Thyroid gland (tissue), 4 donors: ENCODE measurements at regions not wholly inside any gene's neighbourhood (a gene's known extent, or its start where the extent isn't known, plus 50 kb on each side); places are given as distances from the start of the nearest gene placed in this dataset.

Experiments used
- DNase-seq, 2 donors: peaks; one replicate each; pipeline ENCODE4 v3.0.0-alpha.2; 2019
- H3K27ac ChIP-seq, 3 donors: fragments of 200-600 bp; sonication (generic); 1 replicate in 2 of 3; 2 replicates in 1 of 3; pipeline ENCODE4 v1.5.1; 2016 to 2019; ENCODE audit warnings: mild to moderate bottlenecking in 1 of 3, moderate library complexity in 1 of 3
- H3K27me3 ChIP-seq: fragments of 200-600 bp; sonication (generic); one replicate; pipeline ENCODE4 v1.5.1; 2019
- H3K36me3 ChIP-seq, 2 donors: fragments of 200-600 bp; sonication (generic); one replicate each; pipeline ENCODE4 v1.5.1; 2016 to 2019
- H3K4me1 ChIP-seq, 2 donors: fragments of 200-600 bp; sonication (generic); one replicate each; pipeline ENCODE4 v1.5.1; 2017 to 2019
- H3K4me3 ChIP-seq, 3 donors: fragments of 200-600 bp; sonication (generic); replicated peaks in 1 of 3; 1 replicate in 2 of 3; 2 replicates in 1 of 3; pipeline ENCODE4 v1.5.1; 2016; ENCODE audit warnings: mild to moderate bottlenecking in 1 of 3
- H3K9me3 ChIP-seq: fragments of 200-600 bp; sonication (generic); one replicate; pipeline ENCODE4 v1.5.1; 2017
- CTCF ChIP-seq, 6 experiments: fragments of 200-600 bp in 3 of 6; fragments of 450-650 bp in 3 of 6; sonication (generic) in 3 of 6; IDR thresholded peaks; one replicate each; pipeline ENCODE4 v1.5.1; 2016 to 2019; ENCODE audit warnings: antibody characterized with exemption in 6 of 6, mild to moderate bottlenecking in 2 of 6, inconsistent platforms in 1 of 6, moderate library complexity in 1 of 6
- POLR2A ChIP-seq, 2 donors: fragments of 450-650 bp; IDR thresholded peaks; one replicate each; pipeline ENCODE4 v1.6.1; 2017; ENCODE audit warnings: antibody characterized with exemption in 2 of 2, mild to moderate bottlenecking in 2 of 2, moderate library complexity in 1 of 2
- WGBS, 2 donors: methylation state at CpG; one replicate each; pipeline ENCODE4 v1.1.5; 2017; 5-methylcytosine and 5-hydroxymethylcytosine counted together
- intact Hi-C: fragments of 100-400 bp; cut with DNase I; formaldehyde crosslinking; loops from one replicate; pipeline ENCODE4 v1.15.1; 2023

DNA sequence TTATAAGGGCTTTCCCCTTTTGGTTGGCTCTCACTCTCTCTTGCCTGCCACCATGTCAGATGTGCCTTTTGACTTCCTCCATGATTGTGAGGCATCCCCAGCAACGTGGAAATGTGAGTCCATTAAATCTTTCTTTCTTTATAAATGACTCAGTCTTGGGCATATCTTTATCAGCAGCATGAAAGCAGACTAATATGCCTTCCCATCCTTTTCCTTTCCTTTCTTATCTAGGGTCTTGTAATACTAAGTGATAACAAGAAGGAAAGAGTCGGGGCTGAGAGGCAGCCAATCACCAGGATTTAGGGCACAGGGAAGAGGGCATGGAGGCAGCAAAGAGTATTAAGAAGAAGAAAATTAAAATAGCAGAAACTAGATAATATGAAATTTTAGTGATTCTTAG lies 62.0 kb upstream of the JCAD start:
- Histone ChIP-seq H3K4me1 (no peaks in the 10 kb centered on the region), H3K27me3 (no peaks in the 10 kb centered on the region), H3K27ac (no peak overlapping the region), H3K4me3 (no peak overlapping the region), H3K9me3 (no peaks in the 10 kb centered on the region), H3K36me3 (no peaks in the 10 kb centered on the region)
- TF ChIP-seq CTCF (IDR thresholded peaks at IDR 0.05), result no peak
- no peak for TF ChIP-seq POLR2A (IDR thresholded peaks at IDR 0.05)
- WGBS, 2 donors, result 83 to 88% methylated on average over 2 of the region's 2 CpGs
- no peak for DNase-seq
- intact Hi-C loops, result no loop called here

DNA sequence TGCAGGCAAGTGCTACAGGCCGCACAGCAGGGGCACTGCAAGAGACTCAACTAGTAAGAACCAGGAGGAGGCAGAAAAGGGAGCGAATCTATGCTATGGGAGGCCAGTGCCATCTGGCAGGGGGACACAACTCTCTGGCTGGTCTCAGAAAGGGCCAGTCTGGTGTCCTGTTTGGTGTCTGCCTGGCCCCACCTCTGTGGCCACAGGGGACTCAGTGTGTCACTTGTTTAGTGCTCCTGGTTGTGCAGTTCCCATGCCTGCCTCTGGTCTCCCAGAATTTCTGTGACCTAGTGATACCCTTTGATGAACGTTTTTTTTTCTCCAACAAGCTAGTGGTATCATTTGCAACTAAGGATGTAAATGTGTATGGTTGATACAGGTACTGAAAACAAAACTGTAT lies 59.2 kb upstream of the JCAD start:
- Histone ChIP-seq H3K27me3 (no peaks in the 10 kb centered on the region), H3K9me3 (no peaks in the 10 kb centered on the region), H3K4me3 (no peak overlapping the region), H3K36me3 (no peaks in the 10 kb centered on the region), H3K27ac (no peak overlapping the region), H3K4me1 (peaks cover 8 to 11% of the 10 kb centered on the region in 2 donors)
- TF ChIP-seq CTCF (IDR thresholded peaks at IDR 0.05) (no peak), POLR2A (IDR thresholded peaks at IDR 0.05) (no peak)
- WGBS, 2 donors, result 88 to 93% methylated on average over 3 of the region's 3 CpGs
- intact Hi-C loops, result no loop called here
- no peak for DNase-seq

- WGBS, 2 donors, result 93 to 97% methylated on average over 9 of the region's 9 CpGs
- no peaks in the 10 kb centered on the region for H3K36me3 ChIP-seq
- no peak for DNase-seq
- TF ChIP-seq CTCF (IDR thresholded peaks at IDR 0.05), result no peak
- TF ChIP-seq POLR2A (IDR thresholded peaks at IDR 0.05), result no peak
- H3K4me3 ChIP-seq, result no peak overlapping the region
- no peak overlapping the region for H3K27ac ChIP-seq
- intact Hi-C loops, result no loop called here
- peaks cover 8 to 11% of the 10 kb centered on the region in 2 donors for H3K4me1 ChIP-seq
- H3K9me3 ChIP-seq, result no peaks in the 10 kb centered on the region
- H3K27me3 ChIP-seq, result no peaks in the 10 kb centered on the region
These were observed 58.6 kb upstream of the JCAD start for GRCh38 chr10:30117812-30118501.

DNA sequence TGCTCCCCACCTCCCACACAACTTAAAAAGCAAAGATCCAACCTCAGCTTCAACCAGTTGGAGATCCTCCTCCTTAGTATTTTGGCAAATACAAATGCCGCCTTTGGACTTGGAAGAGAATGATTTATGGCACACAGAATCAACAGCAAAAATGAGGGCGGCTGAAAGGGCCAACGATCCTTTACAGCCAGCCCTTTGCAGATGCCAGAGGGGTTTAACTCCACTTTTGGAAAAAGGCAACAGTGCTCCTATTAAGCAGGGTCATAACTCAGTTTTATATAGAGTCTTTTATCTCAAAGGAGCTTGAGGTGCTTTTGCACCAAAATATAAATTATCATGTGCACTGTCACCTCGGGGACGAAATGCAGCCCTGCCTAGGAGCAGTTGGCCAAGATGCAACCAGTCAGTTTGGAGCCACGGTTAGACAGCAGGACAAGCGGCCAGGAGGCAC lies 56.7 kb upstream of the JCAD start:
- Histone ChIP-seq H3K36me3 (no peaks in the 10 kb centered on the region), H3K4me3 (no peak overlapping the region), H3K4me1 (peaks cover 8 to 11% of the 10 kb centered on the region in 2 donors), H3K9me3 (no peaks in the 10 kb centered on the region), H3K27ac (no peak overlapping the region), H3K27me3 (no peaks in the 10 kb centered on the region)
- TF ChIP-seq POLR2A (IDR thresholded peaks at IDR 0.05) (no peak), CTCF (IDR thresholded peaks at IDR 0.05) (no peak)
- no peak for DNase-seq
- 83 to 89% methylated on average over 7 of the region's 7 CpGs for WGBS, 2 donors
- intact Hi-C loops, result no loop called here

- WGBS, 2 donors, result 30 to 36% methylated on average over 6 of the region's 6 CpGs
- intact Hi-C loops, result no loop called here
- DNase-seq, result no peak
- H3K9me3 ChIP-seq, result no peaks in the 10 kb centered on the region
- TF ChIP-seq CTCF (IDR thresholded peaks at IDR 0.05) (no peak), POLR2A (IDR thresholded peaks at IDR 0.05) (no peak)
- H3K36me3 ChIP-seq, result no peaks in the 10 kb centered on the region
- peaks cover 8 to 11% of the 10 kb centered on the region in 2 donors for H3K4me1 ChIP-seq
- H3K4me3 ChIP-seq, result no peak overlapping the region
- H3K27ac ChIP-seq, result no peak overlapping the region
- H3K27me3 ChIP-seq, result no peaks in the 10 kb centered on the region
These were observed 56.2 kb upstream of the JCAD start for GRCh38 chr10:30115626-30115940.
